ENCODE measurements at regions not wholly inside any gene's neighbourhood (a gene's known extent, or its start where the extent isn't known, plus 50 kb on each side); places are given as distances from the start of the nearest gene placed in this dataset.

DNA sequence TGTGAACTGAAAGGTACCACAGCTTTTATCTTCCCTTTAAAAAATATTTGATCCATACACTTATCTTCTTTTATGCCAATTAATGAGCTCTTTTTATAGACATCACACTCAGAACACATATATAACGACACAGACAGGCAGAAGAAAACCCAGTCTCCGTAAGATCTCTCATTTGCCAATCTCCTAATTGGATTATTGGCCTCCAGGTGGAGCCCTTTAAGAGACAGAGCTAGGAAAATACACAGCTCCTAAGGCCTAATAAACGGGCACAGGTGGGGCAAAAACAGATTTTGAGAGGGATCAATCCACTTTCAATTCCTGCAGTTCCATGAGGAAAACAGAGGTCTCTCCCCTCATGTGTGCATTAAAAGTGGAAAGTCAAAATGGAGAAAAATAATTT lies 1495.4 kb downstream of the RPA4 start:
- Histone ChIP-seq H3K9me2 (replicated peaks; ENCODE audit: low read length) (no peaks in the 10 kb centered on the region), H3K9me3 (ENCODE audit: low read length) (0 out of 2 replicates have a peak, but pooled peaks cover 2% of the 10 kb centered on the region), H3K9ac (ENCODE audit: low read length) (no peak overlapping the region), H3K4me1 (ENCODE audit: insufficient read depth, low read length) (no peaks in the 10 kb centered on the region), H3K27me3 (ENCODE audit: low read length) (no peaks in the 10 kb centered on the region), H4K20me1 (ENCODE audit: low read length) (no peaks in the 10 kb centered on the region), H3K4me3 (ENCODE audit: low read length) (no peak overlapping the region), H3F3A (ENCODE audit: low read length, unreplicated experiment) (no peaks in the 10 kb centered on the region), H3K4me2 (ENCODE audit: low read length) (no peak overlapping the region), H3K79me2 (ENCODE audit: low read length) (no peaks in the 10 kb centered on the region), H3K36me3 (ENCODE audit: low read depth, low read length) (no peaks in the 10 kb centered on the region), H3K27ac (ENCODE audit: low read length) (no peak overlapping the region), H2AFZ (ENCODE audit: low read length) (no peak overlapping the region)
- POLR2A ChIA-PET (ENCODE audit: unreplicated experiment) = no interaction called here
- intact Hi-C loops (cut with micrococcal nuclease) = no loop called here
- CTCF ChIA-PET = no interaction called here
- DNase-seq (peak; percentile 20), ATAC-seq (no peak)
- TF ChIP-seq, protein P1, sequence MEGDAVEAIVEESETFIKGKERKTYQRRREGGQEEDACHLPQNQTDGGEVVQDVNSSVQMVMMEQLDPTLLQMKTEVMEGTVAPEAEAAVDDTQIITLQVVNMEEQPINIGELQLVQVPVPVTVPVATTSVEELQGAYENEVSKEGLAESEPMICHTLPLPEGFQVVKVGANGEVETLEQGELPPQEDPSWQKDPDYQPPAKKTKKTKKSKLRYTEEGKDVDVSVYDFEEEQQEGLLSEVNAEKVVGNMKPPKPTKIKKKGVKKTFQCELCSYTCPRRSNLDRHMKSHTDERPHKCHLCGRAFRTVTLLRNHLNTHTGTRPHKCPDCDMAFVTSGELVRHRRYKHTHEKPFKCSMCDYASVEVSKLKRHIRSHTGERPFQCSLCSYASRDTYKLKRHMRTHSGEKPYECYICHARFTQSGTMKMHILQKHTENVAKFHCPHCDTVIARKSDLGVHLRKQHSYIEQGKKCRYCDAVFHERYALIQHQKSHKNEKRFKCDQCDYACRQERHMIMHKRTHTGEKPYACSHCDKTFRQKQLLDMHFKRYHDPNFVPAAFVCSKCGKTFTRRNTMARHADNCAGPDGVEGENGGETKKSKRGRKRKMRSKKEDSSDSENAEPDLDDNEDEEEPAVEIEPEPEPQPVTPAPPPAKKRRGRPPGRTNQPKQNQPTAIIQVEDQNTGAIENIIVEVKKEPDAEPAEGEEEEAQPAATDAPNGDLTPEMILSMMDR (conservative IDR thresholded peaks at IDR 0.05; ENCODE audit: low read depth, low read length) = no peak; the same call in 1 of the 2 replicates
- TF ChIP-seq EZH2 (IDR thresholded peaks at IDR 0.05; ENCODE audit: low read length, unreplicated experiment) = no peak
- TF ChIP-seq EZH2phosphoT487 (IDR thresholded peaks at IDR 0.05; ENCODE audit: borderline replicate concordance, low read length) = no peak
- no TSS peak for BruUV-seq (replicated peaks)

DNA sequence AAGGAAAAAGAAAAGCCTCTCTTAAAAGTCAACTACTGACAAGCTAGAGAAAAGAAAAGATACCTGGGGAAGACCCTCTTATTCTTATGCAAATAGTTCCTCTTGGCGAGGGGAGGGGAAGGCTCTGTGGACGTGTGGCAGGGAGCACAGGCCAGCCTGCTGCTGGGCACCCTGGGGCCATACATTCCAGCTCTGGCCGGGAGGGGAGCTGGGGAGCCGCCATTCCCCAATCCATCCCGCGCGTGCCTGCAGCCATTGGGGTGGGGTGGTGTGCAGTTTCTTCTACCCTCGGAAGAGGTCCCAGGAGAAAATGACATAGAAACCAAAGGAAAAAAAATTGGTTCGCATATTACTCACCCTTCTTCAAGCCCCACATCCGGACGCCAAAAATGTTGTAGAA lies 1496.4 kb downstream of the RPA4 start:
- Histone ChIP-seq H3K27ac (ENCODE audit: low read length) (no peak overlapping the region), H3F3A (ENCODE audit: low read length, unreplicated experiment) (no peaks in the 10 kb centered on the region), H3K4me2 (ENCODE audit: low read length) (no peak overlapping the region), H3K4me1 (ENCODE audit: insufficient read depth, low read length) (no peaks in the 10 kb centered on the region), H3K9me2 (replicated peaks; ENCODE audit: low read length) (no peaks in the 10 kb centered on the region), H3K9me3 (ENCODE audit: low read length) (0 out of 2 replicates have a peak, but pooled peaks cover 2% of the 10 kb centered on the region), H3K9ac (ENCODE audit: low read length) (no peak overlapping the region), H3K4me3 (ENCODE audit: low read length) (no peak overlapping the region), H4K20me1 (ENCODE audit: low read length) (no peaks in the 10 kb centered on the region), H3K79me2 (ENCODE audit: low read length) (no peaks in the 10 kb centered on the region), H3K27me3 (ENCODE audit: low read length) (no peaks in the 10 kb centered on the region), H2AFZ (ENCODE audit: low read length) (no peak overlapping the region), H3K36me3 (ENCODE audit: low read depth, low read length) (no peaks in the 10 kb centered on the region)
- TF ChIP-seq EZH2phosphoT487 (IDR thresholded peaks at IDR 0.05; ENCODE audit: borderline replicate concordance, low read length) = no peak
- TF ChIP-seq EZH2 (IDR thresholded peaks at IDR 0.05; ENCODE audit: low read length, unreplicated experiment) = no peak
- no peak for ATAC-seq
- POLR2A ChIA-PET (ENCODE audit: unreplicated experiment) = no interaction called here
- intact Hi-C loops (cut with micrococcal nuclease) = no loop called here
- DNase-seq = no peak
- CTCF ChIA-PET = no interaction called here
- no TSS peak for BruUV-seq (replicated peaks)

GRCh38 chrX:98380556-98380955 lies 1496.8 kb downstream of the RPA4 start:
- Histone ChIP-seq H2AFZ (ENCODE audit: low read length) (no peak overlapping the region), H3K27me3 (ENCODE audit: low read length) (no peaks in the 10 kb centered on the region), H4K20me1 (ENCODE audit: low read length) (no peaks in the 10 kb centered on the region), H3K9me3 (ENCODE audit: low read length) (0 out of 2 replicates have a peak, but pooled peaks cover 2% of the 10 kb centered on the region), H3K79me2 (ENCODE audit: low read length) (no peaks in the 10 kb centered on the region), H3K27ac (ENCODE audit: low read length) (no peak overlapping the region), H3K4me1 (ENCODE audit: insufficient read depth, low read length) (no peaks in the 10 kb centered on the region), H3F3A (ENCODE audit: low read length, unreplicated experiment) (no peaks in the 10 kb centered on the region), H3K4me3 (ENCODE audit: low read length) (no peak overlapping the region), H3K4me2 (ENCODE audit: low read length) (no peak overlapping the region), H3K36me3 (ENCODE audit: low read depth, low read length) (no peaks in the 10 kb centered on the region), H3K9me2 (replicated peaks; ENCODE audit: low read length) (no peaks in the 10 kb centered on the region), H3K9ac (ENCODE audit: low read length) (no peak overlapping the region)
- no TSS peak for BruUV-seq (replicated peaks)
- TF ChIP-seq EZH2phosphoT487 (IDR thresholded peaks at IDR 0.05; ENCODE audit: borderline replicate concordance, low read length) = no peak
- TF ChIP-seq EZH2 (IDR thresholded peaks at IDR 0.05; ENCODE audit: low read length, unreplicated experiment) = no peak
- TF ChIP-seq, protein P1 (conservative IDR thresholded peaks at IDR 0.05; ENCODE audit: low read depth, low read length) = no peak
- CTCF ChIA-PET = no interaction called here
- intact Hi-C loops (cut with micrococcal nuclease) = no loop called here
- POLR2A ChIA-PET (ENCODE audit: unreplicated experiment) = no interaction called here
- no peak for DNase-seq
- ATAC-seq = no peak
